ENCODE measurements at regions not wholly inside any gene's neighbourhood (a gene's known extent, or its start where the extent isn't known, plus 50 kb on each side); places are given as distances from the start of the nearest gene placed in this dataset.

GRCh38 chr3:83023086-83023485, 1261.6 kb upstream of the GBE1 start:
- TF ChIP-seq POLR2AphosphoS5 (IDR thresholded peaks at IDR 0.05) = no peak
- no peak for TF ChIP-seq CTCF (IDR thresholded peaks at IDR 0.05)
- TF ChIP-seq EP300 (IDR thresholded peaks at IDR 0.05) = no peak

Measured in upper lobe of left lung (tissue), 4 donors.